Neuronal stem cell (in vitro differentiated cells): ENCODE measurements at regions not wholly inside any gene's neighbourhood (a gene's known extent, or its start where the extent isn't known, plus 50 kb on each side); places are given as distances from the start of the nearest gene placed in this dataset.

Experiments
- DNase-seq: peaks from one replicate; pipeline ENCODE4 v3.0.0-alpha.2; 2013; ENCODE audit warnings: low spot score
- H2AFZ ChIP-seq: one replicate; pipeline ENCODE4 v1.6.1; 2013; ENCODE audit warnings: mild to moderate bottlenecking, low read length, inconsistent platforms
- H2AK5ac ChIP-seq: 2 replicates; pipeline ENCODE4 v1.6.1; 2013; ENCODE audit warnings: low read depth, mild to moderate bottlenecking, inconsistent platforms, low read length, moderate library complexity, mixed read lengths
- H2BK120ac ChIP-seq: 2 replicates; pipeline ENCODE4 v1.6.1; 2013; ENCODE audit warnings: low read depth, mild to moderate bottlenecking, inconsistent platforms, low read length, moderate library complexity, mixed read lengths
- H2BK12ac ChIP-seq: one replicate; pipeline ENCODE4 v1.6.1; 2013; ENCODE audit warnings: low read length, inconsistent platforms
- H2BK15ac ChIP-seq: 2 replicates; pipeline ENCODE4 v1.6.1; 2013; ENCODE audit warnings: mild to moderate bottlenecking, low read length, inconsistent platforms, mixed read lengths
- H2BK5ac ChIP-seq: one replicate; pipeline ENCODE4 v1.6.1; 2013; ENCODE audit warnings: inconsistent platforms, mild to moderate bottlenecking, low read length, moderate library complexity
- H3K14ac ChIP-seq: one replicate; pipeline ENCODE4 v1.6.1; 2013; ENCODE audit warnings: low read length, inconsistent platforms
- H3K18ac ChIP-seq: 2 replicates; pipeline ENCODE4 v1.6.1; 2013; ENCODE audit warnings: low read length, inconsistent platforms
- H3K23ac ChIP-seq: 2 replicates; pipeline ENCODE4 v1.6.1; 2013; ENCODE audit warnings: low read depth, mild to moderate bottlenecking, mixed read lengths, low read length, inconsistent platforms; ENCODE audit not compliant: poor library complexity
- H3K27ac ChIP-seq: replicated peaks from 3 replicates; pipeline ENCODE4 v1.5.1; 2013; ENCODE audit warnings: low read length, inconsistent platforms
- H3K27me3 ChIP-seq, 3 experiments: 2 replicates each; pipeline ENCODE4 v1.6.1; 2013; ENCODE audit warnings: low read length in 3 of 3, mild to moderate bottlenecking in 2 of 3, inconsistent platforms in 1 of 3, low read depth in 1 of 3, mixed read lengths in 1 of 3, moderate library complexity in 1 of 3; ENCODE audit not compliant: control insufficient read depth in 3 of 3, insufficient read depth in 3 of 3
- H3K36me3 ChIP-seq, 2 donors: replicated peaks in 1 of 2; 2 replicates each; pipeline ENCODE4 v1.6.1; 2013; ENCODE audit warnings: low read length in 2 of 2; ENCODE audit not compliant: control insufficient read depth in 2 of 2, insufficient read depth in 2 of 2
- H3K4ac ChIP-seq: 2 replicates; pipeline ENCODE4 v1.6.1; 2013; ENCODE audit warnings: inconsistent platforms, mild to moderate bottlenecking, low read length, moderate library complexity
- H3K4me1 ChIP-seq, 2 donors: 1 replicate in 1 of 2; 2 replicates in 1 of 2; pipeline ENCODE4 v1.6.1; 2013; ENCODE audit warnings: low read length in 2 of 2, low read depth in 1 of 2; ENCODE audit not compliant: control insufficient read depth in 2 of 2, insufficient read depth in 1 of 2
- H3K4me2 ChIP-seq: one replicate; pipeline ENCODE4 v1.6.1; 2013; ENCODE audit warnings: mild to moderate bottlenecking, low read length, inconsistent platforms; ENCODE audit not compliant: insufficient read depth, poor library complexity, severe bottlenecking
- H3K4me3 ChIP-seq, 2 donors: 2 replicates each; pipeline ENCODE4 v1.5.1; 2013; ENCODE audit warnings: low read length in 2 of 2, mild to moderate bottlenecking in 2 of 2, inconsistent platforms in 1 of 2, moderate library complexity in 1 of 2
- H3K79me1 ChIP-seq: one replicate; pipeline ENCODE4 v1.6.1; 2013; ENCODE audit warnings: low read depth, mild to moderate bottlenecking, inconsistent platforms, low read length, moderate library complexity
- H3K9ac ChIP-seq: one replicate; pipeline ENCODE4 v1.6.1; 2013; ENCODE audit warnings: mild to moderate bottlenecking, low read depth, low read length, inconsistent platforms; ENCODE audit not compliant: poor library complexity
- H3K9me3 ChIP-seq, 2 donors: replicated peaks in 1 of 2; 2 replicates each; pipeline versions ENCODE3 to v1.6.1; 2013; ENCODE audit warnings: low read length in 2 of 2, mild to moderate bottlenecking in 2 of 2, inconsistent platforms in 1 of 2, low read depth in 1 of 2, mixed read lengths in 1 of 2, moderate library complexity in 1 of 2; ENCODE audit not compliant: control insufficient read depth in 2 of 2, insufficient read depth in 1 of 2
- H4K8ac ChIP-seq: one replicate; pipeline ENCODE4 v1.6.1; 2013; ENCODE audit warnings: low read depth, mild to moderate bottlenecking, inconsistent platforms, low read length, moderate library complexity
- H4K91ac ChIP-seq: one replicate; pipeline ENCODE4 v1.6.1; 2013; ENCODE audit warnings: low read length, low read depth, mild to moderate bottlenecking, inconsistent platforms; ENCODE audit not compliant: poor library complexity
- WGBS, 2 donors: extraction: QIAGEN DNeasy Blood & Tissue Kit; methylation state at CpG; one replicate each; pipeline ENCODE4 v1.1.7; 2013; ENCODE audit warnings: missing lambda C conversion rate in 2 of 2, mixed read lengths in 1 of 2; ENCODE audit not compliant: insufficient read length in 2 of 2, insufficient replicate concordance in 1 of 2; ENCODE audit errors: extremely low coverage in 2 of 2; 5-methylcytosine and 5-hydroxymethylcytosine counted together

- Histone ChIP-seq H3K27ac (no peak overlapping the region), H3K4me1 (no peaks in the 10 kb centered on the region), H4K91ac (no peak overlapping the region), H3K4ac (no peak overlapping the region), H2BK120ac (no peak overlapping the region), H3K23ac (no peak overlapping the region), H2BK15ac (no peak overlapping the region), H3K14ac (no peak overlapping the region), H3K4me3 (no peak overlapping the region), H2BK5ac (no peak overlapping the region), H3K9me3 (no peaks in the 10 kb centered on the region), H3K9ac (no peak overlapping the region), H3K18ac (no peak overlapping the region), H2BK12ac (no peak overlapping the region), H3K27me3 (no peaks in the 10 kb centered on the region), H2AK5ac (no peak overlapping the region), H3K4me2 (no peak overlapping the region), H3K79me1 (no peaks in the 10 kb centered on the region), H3K36me3 (no peaks in the 10 kb centered on the region), H2AFZ (no peak overlapping the region), H4K8ac (no peak overlapping the region)
- no peak for DNase-seq
- WGBS, 2 donors = no CpG with 5 or more reads among the region's 1 CpG
Measured at GRCh38 chr14:42617005-42617404, 1010.3 kb downstream of the LRFN5 start.

DNA sequence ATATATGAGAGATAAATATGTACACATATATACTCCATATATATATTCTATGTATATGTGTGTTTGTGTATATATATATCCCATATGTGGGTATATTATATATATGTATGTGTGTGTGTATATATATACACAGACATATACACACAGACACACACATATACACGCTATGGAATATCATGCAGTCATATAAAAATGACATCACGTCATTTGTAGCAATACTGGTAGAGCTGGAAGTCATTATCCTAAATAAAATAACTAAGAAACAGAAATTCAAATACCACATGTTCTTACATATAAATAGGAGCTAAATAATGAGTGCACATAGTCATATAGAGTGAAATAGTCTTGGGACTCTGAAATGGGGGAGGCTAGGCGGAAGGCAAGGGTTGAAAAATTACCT lies 1000.2 kb downstream of the LRFN5 start:
- H4K8ac ChIP-seq = no peak overlapping the region
- no peak for DNase-seq

DNA sequence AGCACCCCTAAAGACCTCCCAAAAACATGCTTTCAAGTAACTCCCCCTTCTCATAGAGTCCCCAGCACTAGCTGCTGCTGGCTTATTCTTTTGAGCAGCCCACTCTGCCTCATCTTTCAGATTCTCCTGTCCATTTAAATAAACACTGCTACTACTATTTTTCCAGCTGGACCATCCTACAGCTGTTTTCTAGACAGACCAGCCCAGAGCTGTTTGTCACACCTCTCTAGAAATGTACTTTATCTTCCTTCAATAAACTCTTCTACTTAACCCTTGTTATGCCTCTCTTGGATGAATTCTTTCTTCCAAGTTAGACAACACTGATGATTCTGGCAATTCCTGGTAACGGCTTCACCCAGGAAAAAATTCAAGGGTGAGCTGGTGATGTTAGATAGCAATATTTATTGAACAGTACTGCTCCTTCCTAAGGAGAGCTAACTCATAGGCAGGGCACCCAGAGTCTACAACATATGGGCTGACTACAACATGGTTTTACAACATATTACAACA lies 995.7 kb downstream of the LRFN5 start:
- Histone ChIP-seq H2BK15ac (no peak overlapping the region), H3K4me1 (no peaks in the 10 kb centered on the region), H3K14ac (no peak overlapping the region), H3K9ac (no peak overlapping the region), H3K36me3 (no peaks in the 10 kb centered on the region), H2AFZ (no peak overlapping the region), H3K4ac (no peak overlapping the region), H3K9me3 (no peaks in the 10 kb centered on the region), H3K27ac (no peak overlapping the region), H3K4me2 (no peak overlapping the region), H3K23ac (no peak overlapping the region), H3K18ac (no peak overlapping the region), H2BK12ac (no peak overlapping the region), H3K27me3 (no peaks in the 10 kb centered on the region), H3K4me3 (no peak overlapping the region), H2AK5ac (no peak overlapping the region), H4K91ac (no peak overlapping the region), H2BK120ac (no peak overlapping the region), H3K79me1 (no peaks in the 10 kb centered on the region), H2BK5ac (no peak overlapping the region), H4K8ac (no peak overlapping the region)
- WGBS, 2 donors = no CpG with 5 or more reads among the region's 1 CpG
- no peak for DNase-seq

More for the DNA sequence above, 1000.2 kb downstream of the LRFN5 start:
- Histone ChIP-seq H3K27me3 (no peaks in the 10 kb centered on the region), H2BK5ac (no peak overlapping the region), H3K4me1 (no peaks in the 10 kb centered on the region), H2BK12ac (no peak overlapping the region), H2AK5ac (no peak overlapping the region), H2BK120ac (no peak overlapping the region), H3K9me3 (no peaks in the 10 kb centered on the region), H3K4ac (no peak overlapping the region), H3K79me1 (no peaks in the 10 kb centered on the region), H3K27ac (no peak overlapping the region), H3K18ac (no peak overlapping the region), H4K91ac (no peak overlapping the region), H3K36me3 (no peaks in the 10 kb centered on the region), H3K4me2 (no peak overlapping the region), H3K14ac (no peak overlapping the region), H3K4me3 (no peak overlapping the region), H3K23ac (no peak overlapping the region), H2BK15ac (no peak overlapping the region), H2AFZ (no peak overlapping the region), H3K9ac (no peak overlapping the region)
- no CpG with 5 or more reads among the region's 3 CpGs for WGBS, 2 donors

DNA sequence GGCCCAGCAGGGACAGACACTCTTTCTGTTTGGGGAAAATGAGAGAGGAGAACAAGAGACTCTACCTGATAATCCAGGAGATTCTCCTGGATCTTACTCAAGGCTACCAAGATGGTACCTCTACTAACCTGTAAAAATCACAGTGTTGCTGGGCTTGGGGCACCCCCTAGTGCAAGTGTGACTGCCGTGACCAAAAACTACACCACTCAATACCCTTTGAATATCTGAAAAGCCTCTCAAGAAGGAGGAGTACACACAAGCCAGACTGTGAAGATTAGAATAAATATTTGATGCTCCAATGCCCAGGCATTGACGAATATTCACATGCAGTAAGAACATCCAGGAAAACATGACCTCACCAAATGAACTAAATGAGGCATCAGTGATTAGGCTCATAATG lies 965.4 kb downstream of the LRFN5 start:
- no peak overlapping the region for H3K9ac ChIP-seq
- no peak overlapping the region for H2BK12ac ChIP-seq
- DNase-seq = no peak
- no peaks in the 10 kb centered on the region for H3K36me3 ChIP-seq
- H2AFZ ChIP-seq = no peak overlapping the region
- H3K27ac ChIP-seq = no peak overlapping the region
- H3K4me1 ChIP-seq = no peaks in the 10 kb centered on the region
- H4K91ac ChIP-seq = no peak overlapping the region
- no peak overlapping the region for H3K4me2 ChIP-seq
- peaks cover 0 to 11% of the 10 kb centered on the region in 2 donors for H3K9me3 ChIP-seq
- H3K18ac ChIP-seq = no peak overlapping the region
- H2BK5ac ChIP-seq = no peak overlapping the region
- no peaks in the 10 kb centered on the region for H3K27me3 ChIP-seq
- no peak overlapping the region for H2AK5ac ChIP-seq
- no CpG with 5 or more reads among the region's 2 CpGs for WGBS, 2 donors
- no peak overlapping the region for H2BK120ac ChIP-seq
- H3K4ac ChIP-seq = no peak overlapping the region
- H3K14ac ChIP-seq = no peak overlapping the region
- no peak overlapping the region for H4K8ac ChIP-seq
- no peak overlapping the region for H3K23ac ChIP-seq
- H3K79me1 ChIP-seq = no peaks in the 10 kb centered on the region
- no peak overlapping the region for H3K4me3 ChIP-seq
- no peak overlapping the region for H2BK15ac ChIP-seq
